PC-9 (cell line): ENCODE measurements at regions not wholly inside any gene's neighbourhood (a gene's known extent, or its start where the extent isn't known, plus 50 kb on each side); places are given as distances from the start of the nearest gene placed in this dataset.

Experiments
- BruUV-seq: library from RNA; stranded (reverse); fragments of 400-500 nt; replicated peaks from 2 replicates; lab custom pipeline; 2021; lab: Mats Ljungman, UMichigan
- CTCF ChIA-PET: fragments of 300-600 bp; sonication (Branson Sonifier 250); formaldehyde crosslinking; loops from one replicate; lab custom pipeline; 2022; ENCODE audit warnings: antibody characterized with exemption; lab: Charles Lee
- POLR2A ChIA-PET: fragments of 300-600 bp; sonication (Branson Sonifier 250); formaldehyde crosslinking; loops from one replicate; lab custom pipeline; 2022; ENCODE audit warnings: antibody characterized with exemption; ENCODE audit not compliant: unreplicated experiment; lab: Charles Lee
- DNase-seq, 2 experiments: peaks; one replicate each; pipeline versions ENCODE4 v3.0.0 to v3.0.0-alpha.2; 2015 to 2022; ENCODE audit warnings: mixed read lengths in 1 of 2
- H2AFZ ChIP-seq: fragments of 200-600 bp; sonication (generic); 2 replicates; pipeline ENCODE4 v1.8.1; 2017; ENCODE audit warnings: antibody characterized with exemption
- H3F3A ChIP-seq: fragments of 200-600 bp; sonication (generic); 2 replicates; pipeline ENCODE4 v1.8.1; 2017; ENCODE audit warnings: antibody characterized with exemption, mild to moderate bottlenecking, low read depth; ENCODE audit not compliant: insufficient read depth
- H3K27ac ChIP-seq: fragments of 200-600 bp; sonication (generic); 2 replicates; pipeline ENCODE4 v1.6.1; 2016; ENCODE audit warnings: mixed run types
- H3K27me3 ChIP-seq: fragments of 200-600 bp; sonication (generic); 2 replicates; pipeline ENCODE4 v1.6.1; 2016; ENCODE audit warnings: low read depth, mixed run types; ENCODE audit not compliant: insufficient read depth
- H3K36me3 ChIP-seq: fragments of 200-600 bp; sonication (generic); 2 replicates; pipeline ENCODE4 v1.6.1; 2016; ENCODE audit warnings: low read depth, mixed run types
- H3K4me1 ChIP-seq: fragments of 200-600 bp; sonication (generic); replicated peaks from 2 replicates; pipeline ENCODE4 v1.6.1; 2016; ENCODE audit warnings: mixed run types; ENCODE audit not compliant: insufficient read depth
- H3K4me2 ChIP-seq: fragments of 200-600 bp; sonication (generic); 2 replicates; pipeline ENCODE4 v1.6.1; 2017; ENCODE audit warnings: mixed run types
- H3K4me3 ChIP-seq: fragments of 200-600 bp; sonication (generic); 2 replicates; pipeline ENCODE4 v1.6.1; 2016; ENCODE audit warnings: mixed run types
- H3K79me2 ChIP-seq: fragments of 200-600 bp; sonication (generic); 2 replicates; pipeline ENCODE4 v1.6.1; 2017; ENCODE audit warnings: low read depth, mixed run types
- H3K9me2 ChIP-seq: fragments of 200-600 bp; sonication (generic); 2 replicates; pipeline ENCODE4 v1.8.1; 2017; ENCODE audit warnings: mild to moderate bottlenecking; ENCODE audit not compliant: insufficient read depth
- H3K9me3 ChIP-seq: fragments of 200-600 bp; sonication (generic); 2 replicates; pipeline ENCODE4 v1.8.1; 2016; ENCODE audit warnings: low read depth; ENCODE audit not compliant: insufficient read depth
- H4K20me1 ChIP-seq: fragments of 200-600 bp; sonication (generic); 2 replicates; pipeline ENCODE4 v1.8.1; 2017; ENCODE audit not compliant: insufficient read depth
- CTCF ChIP-seq: fragments of 200-600 bp; sonication (generic); conservative IDR thresholded peaks from 2 replicates; pipeline ENCODE4 v1.6.1; 2017; ENCODE audit warnings: mixed run types, antibody characterized with exemption, mild to moderate bottlenecking, moderate library complexity
- EZH2 ChIP-seq: fragments of 200-600 bp; sonication (generic); IDR thresholded peaks from 2 replicates; pipeline ENCODE4 v1.8.0; 2017; ENCODE audit warnings: antibody characterized with exemption, low read depth
- intact Hi-C: fragments of 100-400 bp; cut with micrococcal nuclease; formaldehyde crosslinking; loops from one replicate; pipeline ENCODE4 v1.10.0; 2022; ENCODE audit not compliant: unreplicated experiment

- no peaks in the 10 kb centered on the region for H4K20me1 ChIP-seq
- no peaks in the 10 kb centered on the region for H3F3A ChIP-seq
- H3K27me3 ChIP-seq: no peaks in the 10 kb centered on the region
- no peaks in the 10 kb centered on the region for H3K9me3 ChIP-seq
- H3K4me3 ChIP-seq: no peak overlapping the region
- POLR2A ChIA-PET: no interaction called here
- no peak for DNase-seq
- H3K27ac ChIP-seq: no peak overlapping the region
- CTCF ChIA-PET: no interaction called here
- no peaks in the 10 kb centered on the region for H3K36me3 ChIP-seq
- no peak overlapping the region for H3K4me2 ChIP-seq
- H2AFZ ChIP-seq: no peak overlapping the region
- H3K9me2 ChIP-seq: no peaks in the 10 kb centered on the region
- intact Hi-C loops: no loop called here
- H3K4me1 ChIP-seq: no peaks in the 10 kb centered on the region
- no peaks in the 10 kb centered on the region for H3K79me2 ChIP-seq
- no TSS peak for BruUV-seq
- no peak for TF ChIP-seq EZH2
Measured at GRCh38 chr5:86749841-86750240, 132.1 kb downstream of the COX7C start.

- intact Hi-C loops: no loop called here
- CTCF ChIA-PET: no interaction called here
Measured at GRCh38 chr5:86756839-86757238, 139.1 kb downstream of the COX7C start.

GRCh38 chr5:86757824-86758223, 140.1 kb downstream of the COX7C start:
- Histone ChIP-seq H3F3A (no peaks in the 10 kb centered on the region), H3K27ac (no peak overlapping the region), H2AFZ (no peak overlapping the region), H3K4me3 (no peak overlapping the region), H3K4me2 (no peak overlapping the region), H3K36me3 (no peaks in the 10 kb centered on the region), H3K9me2 (no peaks in the 10 kb centered on the region), H3K4me1 (no peaks in the 10 kb centered on the region), H3K27me3 (no peaks in the 10 kb centered on the region), H3K9me3 (no peaks in the 10 kb centered on the region), H3K79me2 (no peaks in the 10 kb centered on the region), H4K20me1 (no peaks in the 10 kb centered on the region)
- CTCF ChIA-PET: no interaction called here
- TF ChIP-seq CTCF: no peak
- no peak for DNase-seq
- intact Hi-C loops: no loop called here
- no TSS peak for BruUV-seq
- POLR2A ChIA-PET: interaction anchor here (0.6 kb wide), 1 partner anchor 77 kb away, joined by 3 read pairs; no protein-coding TSS in a partner anchor

More at GRCh38 chr5:86756839-86757238, 139.1 kb downstream of the COX7C start:
- no peaks in the 10 kb centered on the region for H3K9me3 ChIP-seq
- no peaks in the 10 kb centered on the region for H3F3A ChIP-seq
- no peaks in the 10 kb centered on the region for H3K36me3 ChIP-seq
- H4K20me1 ChIP-seq: no peaks in the 10 kb centered on the region
- TF ChIP-seq EZH2 (no peak), CTCF (no peak)
- H3K4me1 ChIP-seq: no peaks in the 10 kb centered on the region
- H3K4me2 ChIP-seq: no peak overlapping the region
- no peaks in the 10 kb centered on the region for H3K79me2 ChIP-seq
- no TSS peak for BruUV-seq
- H3K9me2 ChIP-seq: no peaks in the 10 kb centered on the region
- H3K27me3 ChIP-seq: no peaks in the 10 kb centered on the region
- no peak overlapping the region for H2AFZ ChIP-seq
- no peak for DNase-seq
- no peak overlapping the region for H3K4me3 ChIP-seq
- H3K27ac ChIP-seq: no peak overlapping the region
- POLR2A ChIA-PET: no interaction called here

GRCh38 chr5:86760661-86761060, 142.9 kb downstream of the COX7C start:
- CTCF ChIA-PET: no interaction called here
- no peaks in the 10 kb centered on the region for H3K27me3 ChIP-seq
- no TSS peak for BruUV-seq

More at GRCh38 chr5:86760661-86761060, 142.9 kb downstream of the COX7C start:
- POLR2A ChIA-PET: no interaction called here
- no peak overlapping the region for H3K4me2 ChIP-seq
- no peaks in the 10 kb centered on the region for H3K79me2 ChIP-seq
- no peak for TF ChIP-seq EZH2
- TF ChIP-seq CTCF: no peak
- H4K20me1 ChIP-seq: no peaks in the 10 kb centered on the region
- no peak overlapping the region for H3K27ac ChIP-seq
- H3K4me3 ChIP-seq: no peak overlapping the region
- intact Hi-C loops: no loop called here
- no peaks in the 10 kb centered on the region for H3K4me1 ChIP-seq
- H3K9me2 ChIP-seq: no peaks in the 10 kb centered on the region
- DNase-seq: no peak
- H2AFZ ChIP-seq: no peak overlapping the region
- H3K36me3 ChIP-seq: no peaks in the 10 kb centered on the region
- H3F3A ChIP-seq: no peaks in the 10 kb centered on the region
- no peaks in the 10 kb centered on the region for H3K9me3 ChIP-seq
